Karpas-422 (cell line): ENCODE measurements at regions not wholly inside any gene's neighbourhood (a gene's known extent, or its start where the extent isn't known, plus 50 kb on each side); places are given as distances from the start of the nearest gene placed in this dataset.
"Not testable (repeated sequence)": the region's sequence is repeated elsewhere in the genome, so short reads cannot be mapped to it uniquely, and the experiment has no call there.

ENCODE experiments used
- DNase-seq: peaks from one replicate; pipeline ENCODE4 v3.0.0-alpha.2; 2015
- H2AFZ ChIP-seq: fragments of 200-600 bp; sonication (generic); 2 replicates; pipeline ENCODE4 v1.6.1; 2014; ENCODE audit warnings: antibody characterized with exemption, low read length, mixed read lengths
- H3K27ac ChIP-seq: fragments of 200-600 bp; sonication (generic); 2 replicates; pipeline ENCODE4 v1.5.1; 2014; ENCODE audit warnings: mild to moderate bottlenecking, low read length, moderate library complexity
- H3K27me3 ChIP-seq: fragments of 200-600 bp; sonication (generic); 2 replicates; pipeline ENCODE4 v1.6.1; 2014; ENCODE audit warnings: low read length, mixed read lengths
- H3K36me3 ChIP-seq: fragments of 200-600 bp; sonication (generic); 2 replicates; pipeline ENCODE4 v1.6.1; 2014; ENCODE audit warnings: low read length, mixed read lengths; ENCODE audit not compliant: insufficient read depth
- H3K4me1 ChIP-seq: fragments of 200-600 bp; sonication (generic); 2 replicates; pipeline ENCODE4 v1.6.1; 2014; ENCODE audit warnings: mild to moderate bottlenecking, low read length, mixed read lengths
- H3K4me2 ChIP-seq: fragments of 200-600 bp; sonication (generic); 2 replicates; pipeline ENCODE4 v1.6.1; 2014; ENCODE audit warnings: low read length, low read depth, mild to moderate bottlenecking; ENCODE audit not compliant: poor library complexity, severe bottlenecking
- H3K4me3 ChIP-seq: fragments of 200-600 bp; sonication (generic); 2 replicates; pipeline ENCODE4 v1.5.1; 2014; ENCODE audit warnings: mild to moderate bottlenecking, antibody characterized with exemption, low read length, mixed read lengths
- H3K79me2 ChIP-seq: fragments of 200-600 bp; sonication (generic); 2 replicates; pipeline ENCODE4 v1.6.1; 2014; ENCODE audit warnings: mild to moderate bottlenecking, low read length, mixed read lengths
- H3K9ac ChIP-seq: fragments of 200-600 bp; sonication (generic); 2 replicates; pipeline ENCODE4 v1.6.0; 2014; ENCODE audit warnings: low read length
- H3K9me2 ChIP-seq: fragments of 200-600 bp; sonication (generic), shearing (Covaris generic); replicated peaks from 2 replicates; pipeline ENCODE4 v1.6.0; 2014; ENCODE audit warnings: mild to moderate bottlenecking, low read length, moderate library complexity; ENCODE audit not compliant: insufficient read depth
- H3K9me3 ChIP-seq: fragments of 300-700, 200-600 bp; sonication (generic); 2 replicates; pipeline ENCODE4 v1.6.1; 2014; ENCODE audit warnings: low read length, mixed read lengths
- H4K20me1 ChIP-seq: fragments of 200-600 bp; sonication (generic); 2 replicates; pipeline ENCODE4 v1.6.1; 2014; ENCODE audit warnings: mild to moderate bottlenecking, antibody characterized with exemption, low read length, low read depth; ENCODE audit not compliant: insufficient read depth

GRCh38 chr11:25263861-25264260 lies 767.0 kb downstream of the LUZP2 start:
- H3K4me1 ChIP-seq, H3K27me3 ChIP-seq, H3K9ac ChIP-seq: not testable (repeated sequence)

GRCh38 chr11:25271301-25271700 lies 774.4 kb downstream of the LUZP2 start:
- Histone ChIP-seq H3K27ac (no peak overlapping the region), H3K27me3 (no peaks in the 10 kb centered on the region), H3K4me1 (no peaks in the 10 kb centered on the region), H3K9ac (no peak overlapping the region), H3K36me3 (no peaks in the 10 kb centered on the region), H3K9me3 (peaks cover 3% of the 10 kb centered on the region; the same call in 1 of the 2 replicates), H3K79me2 (no peaks in the 10 kb centered on the region), H4K20me1 (no peaks in the 10 kb centered on the region), H3K4me3 (no peak overlapping the region), H3K9me2 (no peaks in the 10 kb centered on the region), H2AFZ (no peak overlapping the region), H3K4me2 (no peak overlapping the region)
- DNase-seq: no peak

More at GRCh38 chr11:25263861-25264260, 767.0 kb downstream of the LUZP2 start:
- not testable (repeated sequence) for H4K20me1 ChIP-seq, H3K9me2 ChIP-seq, H3K4me2 ChIP-seq, H3K79me2 ChIP-seq, DNase-seq, H3K27ac ChIP-seq, H3K9me3 ChIP-seq, H2AFZ ChIP-seq, H3K36me3 ChIP-seq, H3K4me3 ChIP-seq

GRCh38 chr11:25272214-25272613 lies 775.4 kb downstream of the LUZP2 start:
- H3K36me3 ChIP-seq: no peaks in the 10 kb centered on the region
- no peaks in the 10 kb centered on the region for H3K27me3 ChIP-seq
- no peak overlapping the region for H3K4me3 ChIP-seq
- peaks cover 3% of the 10 kb centered on the region; the same call in 1 of the 2 replicates for H3K9me3 ChIP-seq
- no peaks in the 10 kb centered on the region for H4K20me1 ChIP-seq
- no peaks in the 10 kb centered on the region for H3K9me2 ChIP-seq
- no peak overlapping the region for H2AFZ ChIP-seq
- no peak for DNase-seq
- H3K4me2 ChIP-seq: no peak overlapping the region
- no peaks in the 10 kb centered on the region for H3K4me1 ChIP-seq
- H3K9ac ChIP-seq: no peak overlapping the region
- H3K27ac ChIP-seq: no peak overlapping the region
- no peaks in the 10 kb centered on the region for H3K79me2 ChIP-seq

GRCh38 chr11:25280821-25281220 lies 784.0 kb downstream of the LUZP2 start:
- not testable (repeated sequence) for H3K27me3 ChIP-seq, H3K27ac ChIP-seq, H3K9me2 ChIP-seq, H3K36me3 ChIP-seq, H2AFZ ChIP-seq, H3K9ac ChIP-seq, H3K9me3 ChIP-seq, H3K4me2 ChIP-seq, H3K79me2 ChIP-seq, H4K20me1 ChIP-seq, H3K4me3 ChIP-seq, DNase-seq, H3K4me1 ChIP-seq

GRCh38 chr11:25293166-25293565 lies 796.3 kb downstream of the LUZP2 start:
- no peaks in the 10 kb centered on the region; the same call in 1 of the 2 replicates for H3K9me3 ChIP-seq
- no peak overlapping the region for H3K4me2 ChIP-seq
- no peak overlapping the region for H3K27ac ChIP-seq
- no peaks in the 10 kb centered on the region for H3K36me3 ChIP-seq
- no peak overlapping the region for H3K4me3 ChIP-seq
- no peaks in the 10 kb centered on the region for H4K20me1 ChIP-seq
- H3K27me3 ChIP-seq: no peaks in the 10 kb centered on the region
- H2AFZ ChIP-seq: no peak overlapping the region
- DNase-seq: no peak
- no peak overlapping the region for H3K9ac ChIP-seq
- peaks cover 7% of the 10 kb centered on the region for H3K4me1 ChIP-seq
- H3K9me2 ChIP-seq: no peaks in the 10 kb centered on the region
- H3K79me2 ChIP-seq: no peaks in the 10 kb centered on the region

GRCh38 chr11:25298450-25298849 lies 801.6 kb downstream of the LUZP2 start:
- no peaks in the 10 kb centered on the region for H3K9me2 ChIP-seq
- no peak overlapping the region for H3K4me2 ChIP-seq
- no peak overlapping the region for H3K9ac ChIP-seq
- H3K36me3 ChIP-seq: no peaks in the 10 kb centered on the region
- H3K27ac ChIP-seq: no peak overlapping the region
- no peaks in the 10 kb centered on the region for H3K27me3 ChIP-seq
- H2AFZ ChIP-seq: no peak overlapping the region
- no peaks in the 10 kb centered on the region for H4K20me1 ChIP-seq
- no peaks in the 10 kb centered on the region for H3K4me1 ChIP-seq
- H3K79me2 ChIP-seq: no peaks in the 10 kb centered on the region
- H3K9me3 ChIP-seq: no peaks in the 10 kb centered on the region; the same call in none of the 2 replicates
- DNase-seq: no peak
- H3K4me3 ChIP-seq: no peak overlapping the region

GRCh38 chr11:25309818-25310217 lies 813.0 kb downstream of the LUZP2 start:
- H4K20me1 ChIP-seq: no peaks in the 10 kb centered on the region
- H3K27me3 ChIP-seq: no peaks in the 10 kb centered on the region
- no peak overlapping the region for H3K4me2 ChIP-seq
- H3K9me3 ChIP-seq: no peaks in the 10 kb centered on the region; the same call in 1 of the 2 replicates
- no peaks in the 10 kb centered on the region for H3K4me1 ChIP-seq
- no peak overlapping the region for H3K27ac ChIP-seq
- no peak overlapping the region for H3K4me3 ChIP-seq
- no peak overlapping the region for H2AFZ ChIP-seq
- DNase-seq: no peak
- H3K9me2 ChIP-seq: no peaks in the 10 kb centered on the region
- H3K79me2 ChIP-seq: no peaks in the 10 kb centered on the region
- H3K9ac ChIP-seq: no peak overlapping the region
- no peaks in the 10 kb centered on the region for H3K36me3 ChIP-seq

GRCh38 chr11:25317216-25317615 lies 820.4 kb downstream of the LUZP2 start:
- no peak overlapping the region for H2AFZ ChIP-seq
- no peak for DNase-seq
- no peak overlapping the region for H3K4me3 ChIP-seq
- H3K9ac ChIP-seq: no peak overlapping the region
- H3K4me1 ChIP-seq: no peaks in the 10 kb centered on the region
- H3K9me3 ChIP-seq: no peaks in the 10 kb centered on the region; the same call in 1 of the 2 replicates
- H4K20me1 ChIP-seq: no peaks in the 10 kb centered on the region
- H3K79me2 ChIP-seq: no peaks in the 10 kb centered on the region
- no peak overlapping the region for H3K4me2 ChIP-seq
- H3K36me3 ChIP-seq: no peaks in the 10 kb centered on the region
- H3K27me3 ChIP-seq: no peaks in the 10 kb centered on the region
- no peaks in the 10 kb centered on the region for H3K9me2 ChIP-seq
- no peak overlapping the region for H3K27ac ChIP-seq

- no peaks in the 10 kb centered on the region for H3K79me2 ChIP-seq
- no peak overlapping the region for H3K9ac ChIP-seq
- H3K9me2 ChIP-seq: no peaks in the 10 kb centered on the region
- H3K4me2 ChIP-seq: no peak overlapping the region
- DNase-seq: no peak
- H3K36me3 ChIP-seq: no peaks in the 10 kb centered on the region
- H2AFZ ChIP-seq: no peak overlapping the region
- H3K27me3 ChIP-seq: no peaks in the 10 kb centered on the region
- H3K4me1 ChIP-seq: no peaks in the 10 kb centered on the region
- H3K4me3 ChIP-seq: no peak overlapping the region
- H3K9me3 ChIP-seq: no peaks in the 10 kb centered on the region
- no peaks in the 10 kb centered on the region for H4K20me1 ChIP-seq
- no peak overlapping the region for H3K27ac ChIP-seq
Measured at GRCh38 chr11:25319127-25319526, 822.3 kb downstream of the LUZP2 start.
